ENCODE measurements at regions not wholly inside any gene's neighbourhood (a gene's known extent, or its start where the extent isn't known, plus 50 kb on each side); places are given as distances from the start of the nearest gene placed in this dataset.

GRCh38 chr14:43116341-43116740 is 1390.7 kb downstream of the FSCB start:
- TF ChIP-seq CTCF (conservative IDR thresholded peaks at IDR 0.05 in 1 of 2, IDR thresholded peaks at IDR 0.05 in 1 of 2; ENCODE audit: low read depth in 1 of 2, low read length in 2 of 2): no peak
- TF ChIP-seq EZH2 (IDR thresholded peaks at IDR 0.05; ENCODE audit: low read length, missing control alignments): no peak
